ENCODE measurements at regions not wholly inside any gene's neighbourhood (a gene's known extent, or its start where the extent isn't known, plus 50 kb on each side); places are given as distances from the start of the nearest gene placed in this dataset.
A peak's percentile ranks its signal among the peaks of the same experiment; 100 is the strongest.

- no peak for DNase-seq
Measured at GRCh38 chr6:71126506-71126905, 162.1 kb upstream of the OGFRL1 start.

- DNase-seq = no peak
Measured at GRCh38 chr6:71127374-71127773, 161.2 kb upstream of the OGFRL1 start.

GRCh38 chr6:71130277-71130676 lies 158.3 kb upstream of the OGFRL1 start:
- no peak for DNase-seq

DNA sequence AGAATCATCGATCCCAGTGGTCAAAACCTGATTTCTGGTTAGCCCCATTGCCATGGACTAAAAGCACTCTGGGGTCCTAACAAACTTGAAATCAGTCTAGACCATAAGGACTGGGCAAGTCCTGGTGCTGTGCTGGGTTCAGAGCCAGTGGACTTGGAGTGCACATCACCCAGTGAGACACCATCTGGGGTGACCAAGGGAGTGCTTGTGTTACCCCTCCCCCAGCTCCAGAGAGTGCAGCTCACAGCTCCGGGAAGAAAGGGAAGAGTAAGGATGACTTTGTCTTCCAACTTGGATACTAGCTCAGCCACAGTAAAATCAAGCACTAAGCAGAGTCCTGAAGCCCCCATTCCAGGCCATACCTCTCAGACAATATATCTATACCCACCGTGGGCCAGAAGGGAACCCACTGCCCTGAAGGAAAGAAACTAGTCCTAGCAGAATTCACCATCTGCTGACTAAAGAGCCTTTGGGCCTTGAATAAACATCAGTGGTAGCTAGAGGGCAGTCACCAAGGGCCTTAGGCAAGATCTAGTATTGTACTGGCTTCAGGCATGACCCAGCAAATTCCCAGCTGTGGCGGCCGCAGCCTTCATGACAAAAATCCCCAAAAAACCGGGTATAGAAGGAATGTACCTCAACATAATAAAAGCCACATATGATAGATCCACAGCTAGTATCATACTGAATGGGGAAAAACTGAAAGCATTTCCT lies 153.5 kb upstream of the OGFRL1 start:
- DNase-seq = no peak

DNA sequence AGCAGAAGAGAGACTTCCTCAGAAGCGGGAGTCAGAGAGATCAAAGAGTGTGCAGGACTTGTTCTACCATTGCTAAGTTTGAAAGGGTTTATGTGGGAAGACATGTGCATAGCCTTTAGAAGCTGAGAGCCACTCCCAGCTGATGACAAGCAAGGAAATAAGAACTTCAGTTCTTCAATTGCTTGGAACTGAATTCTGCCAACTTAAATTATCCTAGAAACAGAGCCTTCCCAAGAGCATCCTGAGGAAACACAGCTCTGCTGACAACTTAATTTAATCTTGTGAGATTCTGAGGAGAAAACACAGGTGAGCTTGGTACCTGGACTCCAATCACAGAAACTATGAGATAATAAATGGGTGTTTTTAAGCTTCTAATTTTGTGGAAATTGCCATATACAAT lies 150.6 kb upstream of the OGFRL1 start:
- DNase-seq = no peak

DNA sequence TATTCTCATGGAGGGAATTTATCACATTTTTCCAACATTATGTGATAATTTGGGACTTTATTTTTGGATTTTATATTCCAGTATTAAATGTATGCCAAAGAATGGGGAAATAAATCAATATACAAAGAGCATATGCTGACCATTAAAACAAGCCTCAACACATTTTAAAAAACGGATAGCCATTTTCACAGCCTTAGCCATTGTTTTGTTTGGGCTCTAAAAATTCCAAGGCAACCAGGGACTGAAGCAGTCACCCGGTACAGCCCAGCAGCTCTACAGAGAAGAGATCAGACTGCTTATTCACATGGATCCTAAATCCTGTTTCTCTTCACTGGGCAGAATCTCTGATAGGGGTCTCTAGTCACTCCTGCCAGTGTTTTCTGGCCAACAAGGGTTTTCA lies 150.2 kb upstream of the OGFRL1 start:
- DNase-seq = no peak

DNA sequence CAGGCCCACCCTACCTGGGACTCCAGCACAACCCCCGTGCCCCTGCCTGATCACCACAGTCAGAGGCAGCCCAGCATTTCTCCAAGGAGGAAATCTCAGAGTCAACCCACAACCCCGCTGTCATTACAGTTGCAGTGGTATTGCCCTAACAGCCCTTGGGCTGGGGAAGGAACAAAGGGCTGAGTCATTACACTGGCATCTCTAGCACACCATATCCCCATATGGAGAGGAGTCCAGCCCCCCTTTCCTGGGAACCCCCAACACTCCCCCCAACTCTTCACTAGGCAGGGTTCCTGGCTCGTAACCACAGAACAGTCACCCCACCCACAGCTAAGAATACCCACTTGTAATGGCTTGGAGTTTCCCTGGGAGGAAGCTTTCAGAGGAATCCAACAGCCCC lies 149.4 kb upstream of the OGFRL1 start:
- no peak for DNase-seq

- DNase-seq = no peak
Measured at GRCh38 chr6:71153755-71154325, 134.8 kb upstream of the OGFRL1 start.

GRCh38 chr6:71157345-71157744 lies 131.3 kb upstream of the OGFRL1 start:
- no peak for DNase-seq

- no peak for DNase-seq
Measured at GRCh38 chr6:71164890-71165289, 123.7 kb upstream of the OGFRL1 start.

GRCh38 chr6:71168233-71168765 lies 120.3 kb upstream of the OGFRL1 start:
- DNase-seq = no peak

DNA sequence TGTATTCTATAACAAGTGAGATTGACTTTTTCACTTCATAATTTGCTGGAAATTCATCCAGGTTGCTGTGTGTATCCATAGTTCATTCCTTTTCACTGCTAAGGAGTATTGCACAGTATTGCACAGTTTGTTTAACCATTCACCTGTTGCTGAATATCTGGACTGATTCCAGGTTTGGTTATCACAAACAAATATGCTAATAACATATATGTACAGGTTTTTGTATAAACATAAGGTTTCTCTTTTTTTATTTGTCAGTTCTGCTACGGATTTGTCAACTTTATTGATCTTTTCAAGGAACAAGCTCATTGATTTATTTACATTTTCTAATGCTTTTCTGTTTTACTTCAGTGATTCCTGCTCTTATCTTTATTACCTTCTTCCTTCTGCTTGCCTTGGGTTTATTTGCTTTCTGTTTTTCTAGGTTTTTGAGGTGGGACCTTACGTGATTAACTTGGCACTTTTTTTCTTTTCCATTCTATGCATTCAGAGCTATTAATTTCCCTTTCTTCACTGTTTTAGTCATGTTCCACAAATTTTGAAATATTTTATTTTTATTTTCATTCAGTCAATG lies 117.0 kb upstream of the OGFRL1 start:
- DNase-seq = no peak

- DNase-seq = no peak
Measured at GRCh38 chr6:71179249-71179885, 109.2 kb upstream of the OGFRL1 start.

GRCh38 chr6:71181565-71181964 lies 107.0 kb upstream of the OGFRL1 start:
- DNase-seq = no peak

GRCh38 chr6:71187141-71187540 lies 101.5 kb upstream of the OGFRL1 start:
- no peak for DNase-seq

DNA sequence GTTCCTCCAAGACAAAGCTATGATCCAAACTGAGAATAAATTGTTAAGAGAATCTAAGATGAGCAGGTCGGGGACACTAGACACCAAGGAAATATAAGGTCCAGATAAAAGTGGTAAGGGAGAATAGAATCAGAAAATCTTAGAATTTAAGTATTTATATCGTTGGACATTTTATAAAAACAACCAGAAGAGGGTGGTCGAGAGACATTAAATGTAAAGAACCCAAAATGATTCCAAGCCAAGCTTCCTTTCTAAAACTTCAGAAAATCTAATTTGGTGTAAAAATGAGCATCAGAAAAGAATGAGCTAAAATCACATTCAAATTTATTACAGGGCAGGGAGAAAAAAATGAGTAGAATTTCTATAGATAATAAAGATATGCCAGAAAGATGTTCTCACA lies 97.8 kb upstream of the OGFRL1 start:
- DNase-seq = peak; percentile 28

DNA sequence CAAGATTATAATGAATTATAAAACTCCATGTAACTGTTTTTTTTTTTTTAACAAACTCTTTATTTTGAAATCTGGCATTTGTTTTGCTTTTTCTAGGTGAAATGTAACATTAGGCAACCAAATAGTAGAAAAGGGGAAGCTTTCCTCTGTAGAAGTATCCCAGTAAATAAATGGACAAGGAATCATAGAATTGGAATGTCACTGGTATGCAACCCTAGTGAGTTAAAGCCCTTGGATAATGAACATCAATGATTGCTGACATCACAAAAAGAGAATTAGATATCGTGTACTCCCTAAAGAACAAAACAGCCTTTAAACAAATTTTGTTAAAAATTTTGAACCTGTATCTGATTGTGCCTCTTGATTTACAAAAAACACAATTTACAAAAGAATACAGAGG lies 93.9 kb upstream of the OGFRL1 start:
- DNase-seq = no peak

- DNase-seq = no peak
Measured at GRCh38 chr6:71197267-71197666, 91.3 kb upstream of the OGFRL1 start.

DNA sequence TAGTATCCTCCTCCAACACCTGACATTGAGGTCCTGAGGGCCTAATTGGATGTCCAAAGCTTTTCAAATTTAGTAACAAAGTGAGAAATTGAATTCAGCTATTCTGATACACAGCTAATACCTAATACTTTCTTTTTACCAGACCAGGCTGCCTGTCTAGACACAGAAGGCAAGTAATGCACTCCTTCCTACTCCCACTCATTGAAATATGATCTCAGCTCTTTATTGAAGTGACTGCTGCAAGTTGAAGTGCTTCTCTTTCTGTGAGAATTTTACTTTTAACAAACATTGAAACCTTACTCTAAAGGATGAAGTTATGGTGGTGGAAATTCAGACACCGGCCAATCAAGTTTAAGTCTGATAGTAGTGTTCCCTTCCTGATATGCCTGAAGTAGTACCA lies 90.8 kb upstream of the OGFRL1 start:
- no peak for DNase-seq

- DNase-seq = no peak
Measured at GRCh38 chr6:71198908-71199307, 89.7 kb upstream of the OGFRL1 start.

DNA sequence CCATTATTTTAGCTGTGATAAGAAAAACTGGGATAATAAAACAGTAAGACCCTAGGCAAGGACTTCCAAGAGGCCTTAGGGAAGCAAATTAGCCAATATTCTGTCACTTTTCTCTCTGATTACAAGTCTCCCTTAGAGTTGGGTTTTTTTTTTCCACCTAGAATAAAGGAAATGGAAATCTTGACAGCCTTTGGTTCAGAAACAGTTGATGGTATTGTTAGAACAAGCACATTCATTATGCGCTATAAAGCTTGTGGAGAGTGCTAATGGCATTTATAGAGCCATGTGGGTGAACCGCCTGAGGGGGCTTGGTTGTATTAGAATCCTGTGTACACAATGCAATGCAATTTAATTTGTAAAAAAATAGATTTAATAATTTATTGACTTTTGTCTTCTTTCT lies 88.9 kb upstream of the OGFRL1 start:
- no peak for DNase-seq

- DNase-seq = no peak
Measured at GRCh38 chr6:71203206-71203605, 85.4 kb upstream of the OGFRL1 start.

GRCh38 chr6:71204741-71205140 lies 83.9 kb upstream of the OGFRL1 start:
- DNase-seq = no peak

DNA sequence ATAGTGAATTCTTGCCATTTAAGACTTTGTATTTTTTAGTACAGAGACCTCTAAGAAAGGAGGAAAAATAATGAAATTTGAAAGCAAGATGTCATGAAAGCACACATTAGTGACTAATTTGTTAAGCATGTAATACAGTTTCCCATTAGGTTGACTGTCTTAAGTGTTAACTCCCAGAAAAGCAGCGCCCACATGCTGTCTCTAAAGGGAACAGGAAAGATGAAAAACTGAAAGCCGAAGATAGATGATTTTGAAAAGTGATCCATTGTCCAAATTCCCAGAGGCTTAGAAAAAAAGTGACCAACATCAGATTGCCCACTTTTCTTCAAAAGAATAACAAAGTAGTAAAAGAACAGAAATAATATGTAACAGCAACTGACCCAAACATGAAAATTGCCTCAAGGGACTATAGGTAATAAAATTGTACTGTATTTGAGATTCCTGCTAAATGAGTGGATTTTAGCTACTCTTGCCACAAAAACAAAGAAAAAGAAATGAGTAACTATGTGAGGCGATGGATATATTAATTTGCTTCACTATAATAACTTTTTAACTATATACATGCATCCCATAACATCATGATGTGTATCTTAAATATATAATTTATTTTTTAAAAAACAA lies 83.2 kb upstream of the OGFRL1 start:
- no peak for DNase-seq
